Neural progenitor cell (in vitro differentiated cells): ENCODE measurements at regions not wholly inside any gene's neighbourhood (a gene's known extent, or its start where the extent isn't known, plus 50 kb on each side); places are given as distances from the start of the nearest gene placed in this dataset.

Experiments
- CTCF ChIP-seq: fragments of 200-600 bp; sonication (generic); IDR thresholded peaks from 2 replicates; pipeline ENCODE4 v1.5.1; 2017; ENCODE audit warnings: antibody characterized with exemption, mild to moderate bottlenecking
- EZH2 ChIP-seq: fragments of 200-600 bp; sonication (generic); IDR thresholded peaks from 2 replicates; pipeline ENCODE4 v1.6.1; 2017; ENCODE audit warnings: antibody characterized with exemption, mild to moderate bottlenecking, moderate library complexity

- TF ChIP-seq CTCF (no peak), EZH2 (no peak)
These were observed 717.6 kb upstream of the NOVA1 start for GRCh38 chr14:27315477-27315876.
